Fibroblast of lung (primary cell): ENCODE measurements at regions not wholly inside any gene's neighbourhood (a gene's known extent, or its start where the extent isn't known, plus 50 kb on each side); places are given as distances from the start of the nearest gene placed in this dataset.

Experiments
- DNase-seq, 2 donors: peaks; one replicate each; pipeline versions ENCODE4 v3.0.0 to v3.0.0-alpha.2; 2010; ENCODE audit warnings: low read depth in 2 of 2
- H2AFZ ChIP-seq: 2 replicates; pipeline ENCODE4 v1.5.1; 2012; ENCODE audit warnings: low read length, control low read depth, inconsistent platforms
- H3K27ac ChIP-seq: 2 replicates; pipeline ENCODE4 v1.5.1; 2011; ENCODE audit warnings: low read length, control low read depth; ENCODE audit not compliant: insufficient read depth
- H3K27me3 ChIP-seq: 2 replicates; pipeline ENCODE4 v1.5.1; 2011; ENCODE audit warnings: mild to moderate bottlenecking, low read length; ENCODE audit not compliant: control insufficient read depth, insufficient read depth
- H3K36me3 ChIP-seq: 2 replicates; pipeline ENCODE4 v1.5.1; 2011; ENCODE audit warnings: low read length; ENCODE audit not compliant: control insufficient read depth, insufficient read depth
- H3K4me1 ChIP-seq: 2 replicates; pipeline ENCODE4 v1.5.1; 2011; ENCODE audit warnings: low read length; ENCODE audit not compliant: control insufficient read depth, insufficient read depth; ENCODE audit errors: extremely low read depth
- H3K4me2 ChIP-seq: 2 replicates; pipeline ENCODE4 v1.5.1; 2011; ENCODE audit warnings: low read length, control low read depth; ENCODE audit not compliant: insufficient read depth; ENCODE audit errors: extremely low read depth
- H3K4me3 ChIP-seq, 4 experiments: fragments of 200-600 bp in 1 of 4; sonication (generic) in 1 of 4; replicated peaks in 1 of 4; 2 replicates each; pipeline ENCODE4 v1.5.1; 2011 to 2016; ENCODE audit warnings: low read length in 4 of 4, low read depth in 3 of 4, mild to moderate bottlenecking in 3 of 4, control low read depth in 2 of 4, inconsistent platforms in 1 of 4, mixed read lengths in 1 of 4; ENCODE audit not compliant: insufficient read depth in 1 of 4; ENCODE audit errors: control extremely low read depth in 1 of 4
- H3K79me2 ChIP-seq: 2 replicates; pipeline ENCODE4 v1.5.1; 2012; ENCODE audit warnings: mild to moderate bottlenecking, low read length, inconsistent platforms; ENCODE audit not compliant: control insufficient read depth, insufficient read depth
- H3K9ac ChIP-seq: 2 replicates; pipeline ENCODE4 v1.5.1; 2011; ENCODE audit warnings: mild to moderate bottlenecking, low read length, control low read depth; ENCODE audit not compliant: insufficient read depth
- H3K9me3 ChIP-seq: 2 replicates; pipeline ENCODE4 v1.5.1; 2012; ENCODE audit warnings: low read depth, low read length; ENCODE audit not compliant: control insufficient read depth, insufficient read depth
- H4K20me1 ChIP-seq: 2 replicates; pipeline ENCODE4 v1.5.1; 2011; ENCODE audit warnings: low read length; ENCODE audit not compliant: control insufficient read depth, insufficient read depth; ENCODE audit errors: extremely low read depth
- EZH2 ChIP-seq: IDR thresholded peaks from 2 replicates; pipeline ENCODE4 v1.5.1; 2012; ENCODE audit warnings: low read length, control low read depth, mild to moderate bottlenecking; ENCODE audit errors: missing control alignments
- TF ChIP-seq, protein P1 (sequence below), 2 donors: IDR thresholded peaks in 1 of 2; conservative IDR thresholded peaks in 1 of 2; 1 replicate in 1 of 2; 2 replicates in 1 of 2; pipeline ENCODE4 v1.5.1; 2011 to 2012; ENCODE audit warnings: low read length in 2 of 2, control low read depth in 1 of 2, inconsistent platforms in 1 of 2, low read depth in 1 of 2, mild to moderate bottlenecking in 1 of 2

DNA sequence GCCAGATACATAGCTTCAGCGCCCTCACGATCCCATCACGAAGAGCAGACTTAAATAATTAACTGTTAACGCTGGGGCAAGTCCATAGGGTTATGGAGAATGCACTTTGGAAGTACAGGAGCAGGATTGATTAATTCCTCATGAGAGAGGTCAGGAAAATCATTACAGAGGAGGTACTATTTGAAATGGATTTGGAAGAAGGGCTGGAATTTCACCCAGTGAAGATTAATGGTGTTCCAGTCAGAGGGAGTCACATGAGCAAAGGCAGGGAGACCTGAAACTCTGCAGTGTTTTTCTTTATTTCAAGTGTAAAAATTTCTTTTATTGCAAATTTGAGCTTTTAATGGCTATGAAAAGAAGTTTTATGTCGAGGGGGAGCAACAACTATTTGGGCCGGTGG, 329.8 kb upstream of the GRM7 start:
- Histone ChIP-seq H3K4me1 (no peaks in the 10 kb centered on the region), H3K4me2 (no peak overlapping the region), H3K79me2 (no peaks in the 10 kb centered on the region), H4K20me1 (no peaks in the 10 kb centered on the region), H3K9ac (no peak overlapping the region), H3K9me3 (no peaks in the 10 kb centered on the region), H2AFZ (no peak overlapping the region), H3K4me3 (no peak overlapping the region), H3K27me3 (no peaks in the 10 kb centered on the region), H3K36me3 (no peaks in the 10 kb centered on the region), H3K27ac (no peak overlapping the region)
- TF ChIP-seq EZH2: no peak
- TF ChIP-seq, protein P1, sequence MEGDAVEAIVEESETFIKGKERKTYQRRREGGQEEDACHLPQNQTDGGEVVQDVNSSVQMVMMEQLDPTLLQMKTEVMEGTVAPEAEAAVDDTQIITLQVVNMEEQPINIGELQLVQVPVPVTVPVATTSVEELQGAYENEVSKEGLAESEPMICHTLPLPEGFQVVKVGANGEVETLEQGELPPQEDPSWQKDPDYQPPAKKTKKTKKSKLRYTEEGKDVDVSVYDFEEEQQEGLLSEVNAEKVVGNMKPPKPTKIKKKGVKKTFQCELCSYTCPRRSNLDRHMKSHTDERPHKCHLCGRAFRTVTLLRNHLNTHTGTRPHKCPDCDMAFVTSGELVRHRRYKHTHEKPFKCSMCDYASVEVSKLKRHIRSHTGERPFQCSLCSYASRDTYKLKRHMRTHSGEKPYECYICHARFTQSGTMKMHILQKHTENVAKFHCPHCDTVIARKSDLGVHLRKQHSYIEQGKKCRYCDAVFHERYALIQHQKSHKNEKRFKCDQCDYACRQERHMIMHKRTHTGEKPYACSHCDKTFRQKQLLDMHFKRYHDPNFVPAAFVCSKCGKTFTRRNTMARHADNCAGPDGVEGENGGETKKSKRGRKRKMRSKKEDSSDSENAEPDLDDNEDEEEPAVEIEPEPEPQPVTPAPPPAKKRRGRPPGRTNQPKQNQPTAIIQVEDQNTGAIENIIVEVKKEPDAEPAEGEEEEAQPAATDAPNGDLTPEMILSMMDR (conservative IDR thresholded peaks at IDR 0.05 in 1 of 2, IDR thresholded peaks at IDR 0.05 in 1 of 2; ENCODE audit: low read depth in 1 of 2, low read length in 2 of 2): no peak
- no peak for DNase-seq

DNA sequence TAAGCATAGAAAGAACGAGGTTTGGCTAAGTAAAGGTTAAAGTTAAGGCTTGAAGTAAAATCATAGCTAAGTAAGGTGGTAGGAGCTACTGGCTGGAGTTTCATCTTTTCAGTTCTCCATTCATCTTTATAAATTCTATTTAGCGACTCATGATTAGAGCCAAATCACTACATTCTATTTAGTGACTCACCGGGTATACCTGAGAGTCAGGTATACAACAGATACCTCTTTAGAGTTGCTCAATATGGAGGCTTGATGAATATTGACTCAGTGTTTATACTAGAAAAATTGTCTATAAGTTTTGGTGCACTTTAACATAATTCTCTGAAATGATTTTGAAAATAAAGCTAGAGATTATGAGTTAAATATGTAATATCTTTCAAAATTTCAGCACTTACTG, 328.8 kb upstream of the GRM7 start:
- Histone ChIP-seq H3K36me3 (no peaks in the 10 kb centered on the region), H4K20me1 (no peaks in the 10 kb centered on the region), H3K27ac (no peak overlapping the region), H3K9ac (no peak overlapping the region), H3K27me3 (no peaks in the 10 kb centered on the region), H3K4me1 (no peaks in the 10 kb centered on the region), H2AFZ (no peak overlapping the region), H3K9me3 (no peaks in the 10 kb centered on the region), H3K79me2 (no peaks in the 10 kb centered on the region), H3K4me2 (no peak overlapping the region), H3K4me3 (no peak overlapping the region)
- DNase-seq: no peak
- no peak for TF ChIP-seq EZH2
- TF ChIP-seq, protein P1 (conservative IDR thresholded peaks at IDR 0.05 in 1 of 2, IDR thresholded peaks at IDR 0.05 in 1 of 2; ENCODE audit: low read depth in 1 of 2, low read length in 2 of 2): no peak

DNA sequence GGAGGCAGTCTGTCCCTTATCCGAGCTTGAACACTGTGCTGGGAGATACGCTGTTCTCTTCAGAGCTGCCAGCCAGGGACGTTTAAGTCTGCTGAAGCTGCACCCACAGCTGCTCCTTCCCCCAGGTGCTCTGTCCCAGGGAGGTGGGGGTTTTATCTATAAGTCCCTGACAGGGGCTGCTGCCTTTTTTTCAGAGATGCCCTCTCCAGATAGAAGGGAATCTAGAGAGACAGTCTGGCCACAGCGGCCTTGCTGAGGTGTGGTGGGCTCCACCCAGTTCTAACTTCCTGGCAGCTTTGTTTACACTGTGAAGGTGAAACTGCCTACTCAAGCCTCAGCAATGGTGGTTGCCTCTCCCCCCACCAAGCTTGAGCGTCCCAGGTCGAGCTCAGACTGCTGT, 319.9 kb upstream of the GRM7 start:
- H3K9ac ChIP-seq: no peak overlapping the region
- no peak overlapping the region for H2AFZ ChIP-seq
- no peak overlapping the region for H3K4me3 ChIP-seq
- no peak overlapping the region for H3K4me2 ChIP-seq
- no peaks in the 10 kb centered on the region for H3K79me2 ChIP-seq
- DNase-seq: no peak
- no peaks in the 10 kb centered on the region for H3K9me3 ChIP-seq
- H3K27ac ChIP-seq: no peak overlapping the region
- H4K20me1 ChIP-seq: no peaks in the 10 kb centered on the region
- H3K36me3 ChIP-seq: no peaks in the 10 kb centered on the region
- TF ChIP-seq EZH2: no peak
- TF ChIP-seq, protein P1 (conservative IDR thresholded peaks at IDR 0.05 in 1 of 2, IDR thresholded peaks at IDR 0.05 in 1 of 2; ENCODE audit: low read depth in 1 of 2, low read length in 2 of 2): no peak
- no peaks in the 10 kb centered on the region for H3K4me1 ChIP-seq
- no peaks in the 10 kb centered on the region for H3K27me3 ChIP-seq
